SU-DHL-6 (cell line): ENCODE measurements at regions not wholly inside any gene's neighbourhood (a gene's known extent, or its start where the extent isn't known, plus 50 kb on each side); places are given as distances from the start of the nearest gene placed in this dataset.

Source experiments
- EZH2phosphoT487 ChIP-seq: fragments of 200-600 bp; sonication (generic), shearing (Covaris generic); conservative IDR thresholded peaks from 2 replicates; pipeline ENCODE4 v1.6.1; 2018; ENCODE audit warnings: mild to moderate bottlenecking, antibody characterized with exemption, low read length, moderate library complexity, mixed read lengths
- TF ChIP-seq, protein P1 (sequence below): fragments of 200-600 bp; sonication (generic); IDR thresholded peaks from one replicate; pipeline ENCODE4 v1.5.1; 2017; ENCODE audit warnings: antibody characterized with exemption, mild to moderate bottlenecking, low read length, moderate library complexity; ENCODE audit not compliant: insufficient read depth, poor library complexity, severe bottlenecking

DNA sequence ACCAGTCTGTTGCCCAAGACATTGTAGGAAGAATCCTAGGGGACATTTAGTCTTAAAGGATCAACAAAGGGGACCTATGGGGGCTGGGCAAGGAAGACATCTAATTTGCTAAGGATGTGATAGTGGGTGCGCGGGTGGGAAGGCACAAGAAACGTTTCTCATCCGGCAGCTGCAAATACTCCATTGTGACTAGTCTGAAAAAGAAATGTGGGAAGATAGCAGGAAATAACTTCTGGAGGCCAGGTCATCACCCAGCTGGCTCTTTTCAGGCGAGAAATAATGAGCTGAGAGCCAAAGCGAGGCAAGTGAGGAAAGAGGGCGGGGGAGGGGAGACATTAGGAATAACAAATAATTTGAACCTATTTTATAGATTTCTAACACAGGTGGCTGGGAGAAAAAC lies 70.3 kb upstream of the NCK2 start:
- TF ChIP-seq, protein P1, sequence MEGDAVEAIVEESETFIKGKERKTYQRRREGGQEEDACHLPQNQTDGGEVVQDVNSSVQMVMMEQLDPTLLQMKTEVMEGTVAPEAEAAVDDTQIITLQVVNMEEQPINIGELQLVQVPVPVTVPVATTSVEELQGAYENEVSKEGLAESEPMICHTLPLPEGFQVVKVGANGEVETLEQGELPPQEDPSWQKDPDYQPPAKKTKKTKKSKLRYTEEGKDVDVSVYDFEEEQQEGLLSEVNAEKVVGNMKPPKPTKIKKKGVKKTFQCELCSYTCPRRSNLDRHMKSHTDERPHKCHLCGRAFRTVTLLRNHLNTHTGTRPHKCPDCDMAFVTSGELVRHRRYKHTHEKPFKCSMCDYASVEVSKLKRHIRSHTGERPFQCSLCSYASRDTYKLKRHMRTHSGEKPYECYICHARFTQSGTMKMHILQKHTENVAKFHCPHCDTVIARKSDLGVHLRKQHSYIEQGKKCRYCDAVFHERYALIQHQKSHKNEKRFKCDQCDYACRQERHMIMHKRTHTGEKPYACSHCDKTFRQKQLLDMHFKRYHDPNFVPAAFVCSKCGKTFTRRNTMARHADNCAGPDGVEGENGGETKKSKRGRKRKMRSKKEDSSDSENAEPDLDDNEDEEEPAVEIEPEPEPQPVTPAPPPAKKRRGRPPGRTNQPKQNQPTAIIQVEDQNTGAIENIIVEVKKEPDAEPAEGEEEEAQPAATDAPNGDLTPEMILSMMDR, result no peak
- no peak for TF ChIP-seq EZH2phosphoT487
